Lung (tissue), 11 donors: ENCODE measurements at regions not wholly inside any gene's neighbourhood (a gene's known extent, or its start where the extent isn't known, plus 50 kb on each side); places are given as distances from the start of the nearest gene placed in this dataset.

Source experiments
- ATAC-seq: fragments of 200-7000 bp; cut with Tn5 transposase; one replicate; pipeline ENCODE4 v1.9.1; 2020; ENCODE audit warnings: moderate number of reproducible peaks; ENCODE audit not compliant: insufficient read depth, low FRiP score
- DNase-seq, 3 donors: peaks; one replicate each; pipeline ENCODE4 v3.0.0-alpha.2; 2013 to 2017
- H3K27ac ChIP-seq, 2 donors: one replicate each; pipeline ENCODE4 v1.5.1; 2013; ENCODE audit warnings: mild to moderate bottlenecking in 2 of 2, moderate library complexity in 2 of 2, control low read depth in 1 of 2, inconsistent platforms in 1 of 2, low read depth in 1 of 2, low read length in 1 of 2
- H3K27me3 ChIP-seq, 3 donors: one replicate each; pipeline ENCODE4 v1.5.1; 2013; ENCODE audit warnings: low read length in 2 of 3; ENCODE audit not compliant: control insufficient read depth in 3 of 3, insufficient read depth in 3 of 3
- H3K36me3 ChIP-seq, 4 donors: one replicate each; pipeline ENCODE4 v1.5.1; 2013; ENCODE audit warnings: low read length in 4 of 4, mild to moderate bottlenecking in 1 of 4, moderate library complexity in 1 of 4; ENCODE audit not compliant: control insufficient read depth in 4 of 4, insufficient read depth in 4 of 4
- H3K4me1 ChIP-seq, 5 donors: one replicate each; pipeline ENCODE4 v1.5.1; 2013; ENCODE audit warnings: low read length in 5 of 5, mild to moderate bottlenecking in 2 of 5, moderate library complexity in 1 of 5; ENCODE audit not compliant: control insufficient read depth in 5 of 5, insufficient read depth in 5 of 5
- H3K4me3 ChIP-seq: one replicate; pipeline ENCODE4 v1.5.1; 2013; ENCODE audit warnings: mild to moderate bottlenecking, control low read depth, moderate library complexity
- H3K9ac ChIP-seq, 2 donors: one replicate each; pipeline ENCODE4 v1.5.1; 2013; ENCODE audit warnings: low read length in 2 of 2, control low read depth in 1 of 2; ENCODE audit not compliant: insufficient read depth in 1 of 2
- H3K9me3 ChIP-seq, 4 donors: one replicate each; pipeline ENCODE4 v1.5.1; 2013; ENCODE audit warnings: low read length in 3 of 4, mild to moderate bottlenecking in 1 of 4, moderate library complexity in 1 of 4; ENCODE audit not compliant: control insufficient read depth in 4 of 4, insufficient read depth in 3 of 4
- CTCF ChIP-seq: IDR thresholded peaks from 2 replicates; pipeline ENCODE4 v1.5.1; 2012; ENCODE audit warnings: mild to moderate bottlenecking; ENCODE audit errors: control extremely low read depth, extremely low read depth
- WGBS, 2 donors: extraction: QIAGEN DNeasy Blood & Tissue Kit; methylation state at CpG; one replicate each; pipeline ENCODE4 v1.1.7; 2013; 5-methylcytosine and 5-hydroxymethylcytosine counted together
- donor health status: control.
- donor health status: control.
- donor health status: Bipolar disorder and iron deficiency.
- donor health status: healthy.
- donor health status: DM: yes; HTN: yes; CAD: no.

- no peak for DNase-seq
- no peaks in the 10 kb centered on the region for H3K36me3 ChIP-seq
- no peaks in the 10 kb centered on the region for H3K9me3 ChIP-seq
- no peak overlapping the region for H3K27ac ChIP-seq
- no peak overlapping the region for H3K9ac ChIP-seq
- H3K27me3 ChIP-seq: no peaks in the 10 kb centered on the region
- ATAC-seq: no peak
- H3K4me3 ChIP-seq: no peak overlapping the region
- 66 to 91% methylated on average over 1 of the region's 1 CpG for WGBS, 2 donors
- TF ChIP-seq CTCF: no peak
- peaks cover 0 to 7% (median 0%) of the 10 kb centered on the region in 5 donors for H3K4me1 ChIP-seq
Observed at GRCh38 chr2:175404839-175405238, 223.3 kb upstream of the ATP5MC3 start.

- no peaks in the 10 kb centered on the region for H3K36me3 ChIP-seq
- WGBS, 2 donors: 66 to 76% methylated on average over 1 of the region's 1 CpG
- DNase-seq (no peak), ATAC-seq (no peak)
- H3K27ac ChIP-seq: no peak overlapping the region
- no peak overlapping the region for H3K9ac ChIP-seq
- H3K27me3 ChIP-seq: no peaks in the 10 kb centered on the region
- H3K4me3 ChIP-seq: no peak overlapping the region
- no peak for TF ChIP-seq CTCF
- H3K4me1 ChIP-seq: peaks cover 0 to 7% (median 0%) of the 10 kb centered on the region in 5 donors
- no peaks in the 10 kb centered on the region for H3K9me3 ChIP-seq
Observed at GRCh38 chr2:175403599-175404221, 222.2 kb upstream of the ATP5MC3 start.

- no peak for TF ChIP-seq CTCF
- Histone ChIP-seq H3K27me3 (no peaks in the 10 kb centered on the region), H3K36me3 (no peaks in the 10 kb centered on the region)
Observed at GRCh38 chr2:175402571-175402970, 221.1 kb upstream of the ATP5MC3 start.

GRCh38 chr2:175401956-175402469 is 220.5 kb upstream of the ATP5MC3 start:
- H3K4me3 ChIP-seq: no peak overlapping the region
- H3K27me3 ChIP-seq: no peaks in the 10 kb centered on the region
- no peak overlapping the region for H3K27ac ChIP-seq
- H3K9me3 ChIP-seq: no peaks in the 10 kb centered on the region
- no peak overlapping the region for H3K9ac ChIP-seq
- TF ChIP-seq CTCF: no peak
- DNase-seq (no peak), ATAC-seq (no peak)
- peaks cover 0 to 7% (median 0%) of the 10 kb centered on the region in 5 donors for H3K4me1 ChIP-seq
- no peaks in the 10 kb centered on the region for H3K36me3 ChIP-seq
- WGBS, 2 donors: 89 to 93% methylated on average over 3 of the region's 3 CpGs

More at GRCh38 chr2:175402571-175402970, 221.1 kb upstream of the ATP5MC3 start:
- 55 to 76% methylated on average over 2 of the region's 2 CpGs for WGBS, 2 donors
- DNase-seq (peak in 1 of 3 donors; percentile 46), ATAC-seq (no peak)
- Histone ChIP-seq H3K9me3 (no peaks in the 10 kb centered on the region), H3K9ac (no peak overlapping the region), H3K4me1 (peaks cover 0 to 7% (median 0%) of the 10 kb centered on the region in 5 donors), H3K4me3 (no peak overlapping the region), H3K27ac (no peak overlapping the region)
